Amygdala (tissue), 56 donors: ENCODE measurements at regions not wholly inside any gene's neighbourhood (a gene's known extent, or its start where the extent isn't known, plus 50 kb on each side); places are given as distances from the start of the nearest gene placed in this dataset.

Experiments used
- DNase-seq, 56 donors: peaks; one replicate each; lab custom pipeline; 2025; lab: John Stamatoyannopoulos, UW

- no peak for DNase-seq
These were observed 780.9 kb downstream of the C6orf118 start for GRCh38 chr6:164528539-164528938.

- no peak for DNase-seq
These were observed 786.2 kb downstream of the C6orf118 start for GRCh38 chr6:164523087-164523654.

- DNase-seq = no peak
These were observed 788.5 kb downstream of the C6orf118 start for GRCh38 chr6:164520916-164521315.

- no peak for DNase-seq
These were observed 802.0 kb downstream of the C6orf118 start for GRCh38 chr6:164507206-164507940.

- no peak for DNase-seq
These were observed 804.0 kb downstream of the C6orf118 start for GRCh38 chr6:164505425-164505824.

GRCh38 chr6:164502833-164503232 is 806.6 kb downstream of the C6orf118 start:
- no peak for DNase-seq

- no peak for DNase-seq
These were observed 813.4 kb downstream of the C6orf118 start for GRCh38 chr6:164495882-164496495.

GRCh38 chr6:164478426-164478825 is 831.0 kb downstream of the C6orf118 start:
- no peak for DNase-seq

- no peak for DNase-seq
These were observed 831.6 kb downstream of the C6orf118 start for GRCh38 chr6:164477790-164478189.

- DNase-seq = no peak
These were observed 832.3 kb downstream of the C6orf118 start for GRCh38 chr6:164477101-164477500.

GRCh38 chr6:164469276-164469949 is 840.0 kb downstream of the C6orf118 start:
- DNase-seq = no peak

GRCh38 chr6:164455835-164456234 is 853.6 kb downstream of the C6orf118 start:
- no peak for DNase-seq

GRCh38 chr6:164453835-164454234 is 855.6 kb downstream of the C6orf118 start:
- no peak for DNase-seq

GRCh38 chr6:164442572-164442971 is 866.8 kb downstream of the C6orf118 start:
- no peak for DNase-seq

GRCh38 chr6:164439331-164439730 is 870.1 kb downstream of the C6orf118 start:
- no peak for DNase-seq

- no peak for DNase-seq
These were observed 872.4 kb downstream of the C6orf118 start for GRCh38 chr6:164436976-164437375.

- DNase-seq = no peak
These were observed 881.5 kb downstream of the C6orf118 start for GRCh38 chr6:164427728-164428402.

- DNase-seq = no peak
These were observed 884.9 kb downstream of the C6orf118 start for GRCh38 chr6:164424489-164424888.

- no peak for DNase-seq
These were observed 890.3 kb downstream of the C6orf118 start for GRCh38 chr6:164419099-164419498.

GRCh38 chr6:164418262-164418588 is 891.2 kb downstream of the C6orf118 start:
- DNase-seq = no peak
